VCaP (cell line): ENCODE measurements at regions not wholly inside any gene's neighbourhood (a gene's known extent, or its start where the extent isn't known, plus 50 kb on each side); places are given as distances from the start of the nearest gene placed in this dataset.

Source experiments
- H3K27ac ChIP-seq: fragments of 450-650 bp; 2 replicates; pipeline ENCODE4 v1.5.1; 2017
- TF ChIP-seq, protein P1 (sequence below): fragments of 450-650 bp; conservative IDR thresholded peaks from 2 replicates; pipeline ENCODE4 v1.5.1; 2017; ENCODE audit warnings: mild to moderate bottlenecking, moderate library complexity

DNA sequence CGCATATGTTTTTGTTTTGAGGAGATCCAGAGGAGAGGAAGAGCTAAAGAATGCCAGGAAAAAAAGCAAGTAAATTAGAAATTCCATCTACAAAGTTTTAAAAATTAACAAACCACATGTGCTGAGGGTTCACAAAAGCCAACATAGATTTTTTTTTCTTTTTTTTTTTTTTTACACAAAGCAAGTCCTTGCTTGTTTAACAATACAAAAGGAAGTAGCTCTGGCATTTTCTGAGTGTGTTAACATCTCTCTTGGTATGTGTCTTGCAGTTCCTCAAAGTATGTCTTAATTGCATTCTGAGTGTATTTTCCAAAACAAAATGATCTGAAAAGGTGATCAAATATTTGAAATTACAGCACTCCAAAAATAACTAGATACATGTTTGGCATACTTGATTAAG lies 1682.7 kb upstream of the AGA start:
- no peak overlapping the region for H3K27ac ChIP-seq
- TF ChIP-seq, protein P1, sequence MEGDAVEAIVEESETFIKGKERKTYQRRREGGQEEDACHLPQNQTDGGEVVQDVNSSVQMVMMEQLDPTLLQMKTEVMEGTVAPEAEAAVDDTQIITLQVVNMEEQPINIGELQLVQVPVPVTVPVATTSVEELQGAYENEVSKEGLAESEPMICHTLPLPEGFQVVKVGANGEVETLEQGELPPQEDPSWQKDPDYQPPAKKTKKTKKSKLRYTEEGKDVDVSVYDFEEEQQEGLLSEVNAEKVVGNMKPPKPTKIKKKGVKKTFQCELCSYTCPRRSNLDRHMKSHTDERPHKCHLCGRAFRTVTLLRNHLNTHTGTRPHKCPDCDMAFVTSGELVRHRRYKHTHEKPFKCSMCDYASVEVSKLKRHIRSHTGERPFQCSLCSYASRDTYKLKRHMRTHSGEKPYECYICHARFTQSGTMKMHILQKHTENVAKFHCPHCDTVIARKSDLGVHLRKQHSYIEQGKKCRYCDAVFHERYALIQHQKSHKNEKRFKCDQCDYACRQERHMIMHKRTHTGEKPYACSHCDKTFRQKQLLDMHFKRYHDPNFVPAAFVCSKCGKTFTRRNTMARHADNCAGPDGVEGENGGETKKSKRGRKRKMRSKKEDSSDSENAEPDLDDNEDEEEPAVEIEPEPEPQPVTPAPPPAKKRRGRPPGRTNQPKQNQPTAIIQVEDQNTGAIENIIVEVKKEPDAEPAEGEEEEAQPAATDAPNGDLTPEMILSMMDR: no peak

DNA sequence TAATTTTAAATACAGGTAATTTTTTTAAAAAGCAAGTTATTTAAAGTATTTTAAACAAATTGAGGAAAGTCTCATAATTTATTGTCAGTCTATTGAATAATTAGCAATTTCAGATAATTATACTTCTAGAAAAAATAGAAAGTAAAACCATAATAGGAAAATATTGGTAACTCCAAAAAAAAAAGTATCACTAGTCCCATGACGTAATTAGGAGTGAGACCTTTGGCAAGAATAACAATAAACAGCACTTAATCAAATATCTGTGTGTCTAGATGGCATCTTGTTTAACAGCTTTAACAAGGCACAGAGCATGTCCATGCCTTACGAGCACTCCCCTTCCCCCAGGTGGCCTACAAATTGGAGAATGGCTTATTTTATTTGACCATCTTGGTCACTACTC lies 1683.6 kb upstream of the AGA start:
- TF ChIP-seq, protein P1: no peak
- H3K27ac ChIP-seq: no peak overlapping the region

DNA sequence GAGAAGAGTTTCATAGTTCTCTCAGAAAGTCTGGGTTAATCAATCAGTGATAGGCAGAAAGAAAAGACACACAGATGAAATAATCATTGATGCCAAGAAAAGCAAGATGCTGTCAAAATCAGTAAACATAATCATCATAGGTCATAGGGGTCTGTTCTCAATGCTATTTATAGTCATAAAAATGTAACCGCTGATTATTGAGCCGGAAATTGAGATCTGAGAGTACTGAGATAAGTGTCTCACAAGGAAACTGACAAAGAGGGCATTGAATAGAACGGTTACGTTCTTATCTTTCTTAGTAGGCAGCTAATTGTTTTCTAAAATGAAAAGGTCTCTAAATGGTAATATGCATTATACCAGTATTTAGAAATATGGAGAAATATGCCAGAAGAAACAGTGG lies 1686.1 kb upstream of the AGA start:
- TF ChIP-seq, protein P1: no peak
- no peak overlapping the region for H3K27ac ChIP-seq

DNA sequence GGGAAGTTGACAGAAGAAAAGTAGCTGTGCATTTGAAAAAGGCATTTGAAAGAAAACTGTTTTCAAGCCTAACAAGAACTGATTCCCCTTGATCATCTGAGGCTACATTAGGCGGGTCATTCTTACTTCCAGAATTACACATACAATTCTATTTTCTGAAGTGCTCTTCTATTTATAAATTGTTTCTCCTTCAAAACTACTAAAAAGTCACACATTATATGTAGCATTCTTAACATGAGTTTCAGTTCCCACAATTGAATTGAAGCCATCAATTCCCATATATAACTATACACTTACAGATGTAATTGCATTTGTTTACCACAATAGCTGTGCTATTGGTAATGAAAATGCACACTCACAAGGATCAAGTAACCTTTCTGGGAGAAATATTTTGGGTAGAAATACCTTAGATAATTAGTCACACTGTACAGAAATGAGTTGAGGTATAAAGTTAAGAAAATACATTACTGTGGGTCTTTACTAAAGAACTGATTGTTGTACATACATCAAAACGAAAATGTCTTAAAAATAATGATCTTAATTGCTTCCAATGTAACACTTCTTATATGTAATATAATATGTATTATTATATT lies 1688.0 kb upstream of the AGA start:
- no peak overlapping the region for H3K27ac ChIP-seq
- TF ChIP-seq, protein P1: no peak

DNA sequence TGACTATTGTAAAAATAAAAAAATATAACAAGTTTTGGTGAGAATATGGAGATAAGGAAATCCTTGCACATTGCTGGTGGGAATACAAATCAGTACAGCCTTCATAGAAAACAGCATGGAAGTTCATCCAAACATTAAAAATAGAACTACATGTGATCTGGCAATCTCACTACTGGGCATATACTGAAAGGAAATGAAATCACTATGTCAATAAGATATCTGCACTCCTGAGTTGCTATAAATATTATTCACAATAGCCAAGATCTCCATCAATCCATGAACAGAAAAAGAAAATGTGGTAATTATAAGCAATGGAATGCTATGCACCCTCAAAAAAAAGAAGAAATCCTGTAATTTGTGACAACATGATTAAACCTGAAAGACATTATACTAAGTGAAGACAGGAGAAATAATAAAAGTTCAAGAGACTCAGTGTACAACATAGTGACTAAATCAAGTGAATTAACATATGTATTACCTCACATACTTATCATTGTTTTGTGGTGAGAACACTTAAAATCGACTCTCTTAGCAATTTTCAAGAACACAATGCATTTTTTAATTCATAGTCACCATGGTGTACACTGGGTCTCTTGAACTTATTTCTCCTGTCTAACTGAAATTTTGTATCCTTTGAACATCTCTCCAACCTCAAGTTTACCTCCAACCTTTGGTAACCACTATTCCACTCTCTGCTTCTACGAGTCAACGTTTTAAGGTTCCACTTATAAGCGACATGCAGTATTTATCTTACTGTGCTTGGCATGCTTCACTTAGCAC lies 1703.7 kb upstream of the AGA start:
- TF ChIP-seq, protein P1: no peak
- no peak overlapping the region for H3K27ac ChIP-seq

DNA sequence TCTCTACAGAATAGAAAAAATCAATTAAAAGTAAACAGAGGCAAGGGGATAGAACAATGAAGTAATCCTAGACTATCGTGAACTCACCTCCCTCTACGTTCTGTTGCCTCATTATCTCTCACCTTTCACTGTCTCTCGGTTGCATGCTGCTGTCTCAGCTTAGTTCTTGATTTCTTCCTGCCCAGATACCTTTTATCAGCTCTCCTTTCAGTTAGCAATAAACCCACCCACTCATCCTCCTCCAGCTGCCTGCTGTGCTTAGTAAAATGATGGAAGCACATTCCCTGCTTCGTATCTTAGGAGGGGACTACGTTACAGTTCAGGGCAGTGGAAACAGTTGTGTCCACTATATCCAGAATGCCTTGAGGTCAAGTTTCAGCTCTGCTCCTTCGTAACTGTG lies 1709.5 kb upstream of the AGA start:
- TF ChIP-seq, protein P1: no peak
- no peak overlapping the region for H3K27ac ChIP-seq

DNA sequence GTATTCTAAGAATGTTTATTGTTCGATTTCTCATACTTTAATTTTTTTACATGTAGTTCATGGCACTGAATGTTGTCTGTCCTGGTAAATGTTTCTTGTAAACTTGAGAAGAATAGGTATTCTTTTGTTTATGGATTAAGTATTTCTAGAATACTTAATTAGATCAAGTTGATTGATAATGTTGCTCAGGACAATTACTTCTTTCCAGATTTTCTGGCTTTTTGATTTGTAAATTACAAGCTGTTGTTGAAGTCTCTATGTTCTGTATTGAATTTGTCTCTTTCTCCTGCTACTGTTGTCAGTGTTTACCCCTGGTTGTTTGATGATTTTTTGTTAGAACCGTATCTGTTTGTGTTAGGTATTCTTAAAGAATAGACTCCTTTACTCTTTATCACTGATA lies 1720.9 kb upstream of the AGA start:
- TF ChIP-seq, protein P1: no peak
- no peak overlapping the region for H3K27ac ChIP-seq
